SU-DHL-6 (cell line): ENCODE measurements at regions not wholly inside any gene's neighbourhood (a gene's known extent, or its start where the extent isn't known, plus 50 kb on each side); places are given as distances from the start of the nearest gene placed in this dataset.

Experiments
- CTCF ChIP-seq: fragments of 200-600 bp; sonication (generic); IDR thresholded peaks from one replicate; pipeline ENCODE4 v1.5.1; 2017; ENCODE audit warnings: antibody characterized with exemption, mild to moderate bottlenecking, low read length, moderate library complexity; ENCODE audit not compliant: insufficient read depth, poor library complexity, severe bottlenecking
- EZH2phosphoT487 ChIP-seq: fragments of 200-600 bp; sonication (generic), shearing (Covaris generic); conservative IDR thresholded peaks from 2 replicates; pipeline ENCODE4 v1.6.1; 2018; ENCODE audit warnings: mild to moderate bottlenecking, antibody characterized with exemption, low read length, moderate library complexity, mixed read lengths

GRCh38 chr12:78395961-78396360 is 468.6 kb upstream of the SYT1 start:
- TF ChIP-seq CTCF (no peak), EZH2phosphoT487 (no peak)
